OCI-LY7 (cell line): ENCODE measurements at regions not wholly inside any gene's neighbourhood (a gene's known extent, or its start where the extent isn't known, plus 50 kb on each side); places are given as distances from the start of the nearest gene placed in this dataset.

ENCODE experiments used
- EZH2phosphoT487 ChIP-seq: fragments of 200-600 bp; sonication (generic); IDR thresholded peaks from 2 replicates; pipeline ENCODE4 v1.6.1; 2018; ENCODE audit warnings: low read depth, borderline replicate concordance, mild to moderate bottlenecking, mixed run types, antibody characterized with exemption, low read length, moderate library complexity, mixed read lengths
- TF ChIP-seq, protein P1 (sequence below): fragments of 200-600 bp; sonication (generic); conservative IDR thresholded peaks from 2 replicates; pipeline ENCODE4 v1.5.1; 2014; ENCODE audit warnings: mild to moderate bottlenecking, antibody characterized with exemption, low read length, moderate library complexity, mixed read lengths

DNA sequence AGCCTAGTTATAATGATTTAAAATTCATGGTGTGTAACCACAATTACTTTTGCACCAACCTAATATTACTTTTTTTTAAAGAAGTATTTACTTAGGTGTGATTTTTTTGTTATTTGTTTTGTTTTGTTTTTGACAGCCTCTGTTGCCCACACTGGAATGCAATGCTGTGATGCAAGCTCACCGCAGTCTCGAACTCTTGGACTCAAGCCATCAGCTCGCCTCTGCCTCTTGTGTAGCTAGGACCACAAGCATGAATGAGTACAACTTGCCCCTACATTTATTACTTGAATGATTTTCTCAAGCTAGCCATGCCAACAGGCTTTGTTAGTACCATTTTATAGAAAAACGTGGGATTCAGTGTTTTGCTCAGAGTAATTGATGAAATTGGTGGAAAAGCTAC, 488.8 kb upstream of the CPEB2 start:
- TF ChIP-seq, protein P1, sequence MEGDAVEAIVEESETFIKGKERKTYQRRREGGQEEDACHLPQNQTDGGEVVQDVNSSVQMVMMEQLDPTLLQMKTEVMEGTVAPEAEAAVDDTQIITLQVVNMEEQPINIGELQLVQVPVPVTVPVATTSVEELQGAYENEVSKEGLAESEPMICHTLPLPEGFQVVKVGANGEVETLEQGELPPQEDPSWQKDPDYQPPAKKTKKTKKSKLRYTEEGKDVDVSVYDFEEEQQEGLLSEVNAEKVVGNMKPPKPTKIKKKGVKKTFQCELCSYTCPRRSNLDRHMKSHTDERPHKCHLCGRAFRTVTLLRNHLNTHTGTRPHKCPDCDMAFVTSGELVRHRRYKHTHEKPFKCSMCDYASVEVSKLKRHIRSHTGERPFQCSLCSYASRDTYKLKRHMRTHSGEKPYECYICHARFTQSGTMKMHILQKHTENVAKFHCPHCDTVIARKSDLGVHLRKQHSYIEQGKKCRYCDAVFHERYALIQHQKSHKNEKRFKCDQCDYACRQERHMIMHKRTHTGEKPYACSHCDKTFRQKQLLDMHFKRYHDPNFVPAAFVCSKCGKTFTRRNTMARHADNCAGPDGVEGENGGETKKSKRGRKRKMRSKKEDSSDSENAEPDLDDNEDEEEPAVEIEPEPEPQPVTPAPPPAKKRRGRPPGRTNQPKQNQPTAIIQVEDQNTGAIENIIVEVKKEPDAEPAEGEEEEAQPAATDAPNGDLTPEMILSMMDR = no peak
- no peak for TF ChIP-seq EZH2phosphoT487
